HG02884 (cell line): ENCODE measurements at regions not wholly inside any gene's neighbourhood (a gene's known extent, or its start where the extent isn't known, plus 50 kb on each side); places are given as distances from the start of the nearest gene placed in this dataset.
A peak's percentile ranks its signal among the peaks of the same experiment; 100 is the strongest.

Experiments used
- ATAC-seq: cut with Tn5 transposase; IDR thresholded peaks from one replicate; pipeline ENCODE4 v1.9.1; 2021; ENCODE audit warnings: mild to moderate bottlenecking, moderate library complexity; ENCODE audit not compliant: unreplicated experiment

DNA sequence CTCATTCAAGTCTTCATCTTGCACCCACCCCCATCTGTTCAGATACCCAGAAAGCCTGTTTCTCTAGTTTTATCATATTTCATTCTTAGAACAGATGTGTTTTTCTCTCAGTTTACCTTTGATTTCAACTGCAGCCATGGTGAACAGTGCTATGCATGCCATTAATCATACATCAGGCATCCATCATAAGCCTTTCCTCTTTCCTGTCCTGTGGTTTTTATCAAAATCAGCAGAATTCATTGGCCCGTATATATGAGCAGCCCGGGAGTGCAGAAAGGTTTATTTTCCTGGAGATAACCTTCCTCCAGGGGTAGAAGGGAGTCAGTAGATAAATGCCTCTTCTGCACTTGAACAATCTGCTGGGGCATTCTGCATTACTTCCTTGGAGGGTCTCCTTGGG is 65.7 kb downstream of the IL21 start:
- ATAC-seq: no peak

DNA sequence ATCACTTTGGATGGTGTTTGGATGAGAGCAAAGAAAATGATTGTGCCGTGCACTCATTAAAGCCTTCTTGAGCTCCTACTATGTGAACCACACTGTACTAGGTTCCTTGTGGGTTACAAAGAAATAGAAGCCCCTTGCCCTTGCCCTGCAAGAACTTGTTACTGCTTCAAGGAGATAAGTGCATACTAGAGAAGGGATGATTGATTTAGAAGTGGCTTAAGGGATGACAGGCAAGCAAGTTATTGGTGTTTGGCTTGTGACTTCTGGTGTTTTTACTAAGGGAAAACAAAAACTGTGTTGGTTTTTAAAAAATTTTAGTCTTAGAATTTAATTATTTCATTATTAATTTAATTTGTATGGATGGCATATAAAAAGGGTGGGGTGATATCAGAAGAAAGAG is 67.4 kb downstream of the IL21 start:
- ATAC-seq: no peak

DNA sequence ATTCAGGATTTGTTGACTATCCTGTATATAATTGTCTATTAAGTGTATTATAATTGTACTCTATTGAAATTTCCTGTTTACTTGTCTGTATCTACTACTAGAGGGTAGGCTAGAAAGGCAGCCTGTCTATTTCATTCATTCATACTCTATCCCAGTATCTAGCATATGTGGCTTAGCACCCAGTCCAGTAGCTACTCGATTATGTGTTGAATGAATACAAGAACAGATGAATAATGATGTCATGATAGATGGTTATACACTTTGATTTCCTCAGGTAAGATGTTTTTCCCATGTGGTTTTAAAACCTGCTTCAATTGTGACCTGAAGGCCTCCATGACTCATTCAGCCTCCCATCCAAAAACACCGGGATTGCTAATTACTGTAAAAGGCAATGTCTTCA is 68.0 kb downstream of the IL21 start:
- no peak for ATAC-seq

DNA sequence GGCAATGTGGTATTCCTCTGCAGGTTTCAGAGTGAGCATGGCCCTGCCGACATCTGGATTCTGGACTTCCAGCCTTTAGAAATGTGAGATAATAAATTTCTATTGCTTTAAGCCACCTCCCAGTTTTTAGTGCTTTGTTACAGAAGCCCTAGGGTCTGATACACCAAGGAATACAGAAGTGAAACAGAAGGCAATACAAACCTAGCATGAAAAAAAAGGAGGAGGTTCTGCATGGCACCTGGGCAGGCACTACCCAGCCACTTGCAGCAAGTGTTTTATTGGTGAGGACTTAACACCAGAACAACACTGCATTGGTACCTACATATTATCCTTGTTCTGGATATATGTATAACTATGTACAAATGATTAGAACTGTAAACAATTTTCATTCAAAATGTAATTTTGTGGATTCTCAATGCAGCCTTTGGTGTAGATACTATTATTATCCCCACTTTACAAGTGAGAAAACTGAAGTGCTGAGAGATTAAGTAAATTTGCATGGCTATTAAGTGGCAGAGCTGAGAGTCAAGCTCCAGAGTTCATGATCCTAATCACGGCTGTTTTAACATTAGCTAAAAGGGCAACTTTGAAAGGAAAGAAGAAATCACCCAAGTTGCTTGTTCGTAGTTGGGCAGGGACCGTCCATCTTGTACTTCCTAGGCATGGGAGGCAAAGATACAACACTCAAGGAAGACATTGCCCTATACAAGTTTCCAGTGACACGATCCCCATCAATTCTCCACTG is 71.8 kb downstream of the IL21 start:
- no peak for ATAC-seq

DNA sequence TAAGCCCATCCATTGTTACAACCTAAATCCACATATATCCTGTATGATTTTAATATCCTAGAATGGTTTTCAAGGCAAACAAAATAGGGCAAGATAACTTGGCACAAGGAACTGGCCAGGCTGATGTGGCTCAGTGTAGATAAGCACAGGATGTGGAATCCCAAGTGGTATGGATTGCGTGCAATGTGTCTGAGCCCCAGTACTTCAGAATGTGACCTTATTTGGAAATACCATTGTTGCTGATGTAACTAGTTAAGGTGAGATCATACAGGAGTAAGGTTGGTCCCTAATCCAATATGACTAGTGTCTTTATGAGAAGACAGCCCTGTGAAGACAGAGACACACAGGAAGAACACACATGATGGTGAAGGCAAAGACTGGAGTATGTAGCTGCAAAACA is 72.4 kb downstream of the IL21 start:
- no peak for ATAC-seq

DNA sequence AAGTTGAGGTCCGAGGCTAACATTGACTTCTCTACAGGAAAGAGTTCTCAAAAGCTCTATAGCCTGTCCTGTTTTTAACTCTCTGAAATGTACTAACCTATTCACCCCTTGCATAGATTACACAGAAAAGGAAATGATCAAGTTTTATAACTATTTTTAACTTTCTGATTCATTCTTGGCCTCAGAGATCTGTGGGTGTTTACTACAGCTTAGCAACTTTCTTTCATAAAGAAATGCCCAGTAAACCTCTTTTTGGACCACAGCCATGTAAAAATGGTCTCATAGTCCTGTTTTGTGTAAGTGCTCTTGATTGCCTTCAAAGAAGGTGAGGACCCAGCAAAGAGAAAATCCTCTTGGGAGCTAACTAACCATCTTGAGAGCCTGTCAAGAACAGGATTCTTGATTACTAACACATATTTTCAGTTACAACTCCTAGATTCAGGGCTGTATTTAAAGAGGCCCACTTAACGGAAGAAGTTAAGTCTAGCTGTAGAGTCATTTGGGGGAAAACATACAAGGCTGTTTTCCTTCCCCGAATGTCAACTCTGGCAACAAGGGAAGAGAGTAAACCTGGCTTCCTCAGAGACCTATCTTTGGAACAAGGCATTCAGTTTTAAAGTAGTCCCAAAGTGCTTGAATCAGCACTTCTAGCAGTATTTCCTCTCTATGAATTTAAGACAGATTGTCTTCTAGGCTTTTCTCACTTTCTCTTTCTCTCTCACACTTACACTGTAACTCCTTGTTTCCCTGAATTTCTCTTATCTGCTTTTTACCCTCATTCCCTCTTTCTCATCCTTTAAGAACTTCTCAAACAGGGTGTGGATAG is 78.2 kb downstream of the IL21 start:
- ATAC-seq: peak; percentile 86

DNA sequence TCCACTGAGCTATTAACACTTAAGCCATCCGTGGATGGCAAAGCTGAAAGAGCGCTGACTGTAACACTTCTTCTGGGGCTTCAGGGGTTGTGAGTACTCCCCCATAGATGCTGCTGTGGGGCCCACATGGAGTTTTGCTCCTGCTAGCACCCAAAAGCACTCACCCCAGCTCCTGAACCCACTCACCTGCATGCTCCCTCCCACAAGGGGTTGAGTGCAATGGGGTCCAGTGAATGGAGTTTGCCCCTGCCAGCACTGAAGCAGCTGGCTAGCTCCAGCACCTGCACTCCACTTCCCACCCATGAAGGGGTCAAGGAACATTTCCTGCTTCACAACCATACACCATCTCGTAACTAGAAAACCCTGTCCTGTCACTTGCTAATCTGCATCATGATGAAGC is 78.9 kb downstream of the IL21 start:
- ATAC-seq: peak; percentile 9

DNA sequence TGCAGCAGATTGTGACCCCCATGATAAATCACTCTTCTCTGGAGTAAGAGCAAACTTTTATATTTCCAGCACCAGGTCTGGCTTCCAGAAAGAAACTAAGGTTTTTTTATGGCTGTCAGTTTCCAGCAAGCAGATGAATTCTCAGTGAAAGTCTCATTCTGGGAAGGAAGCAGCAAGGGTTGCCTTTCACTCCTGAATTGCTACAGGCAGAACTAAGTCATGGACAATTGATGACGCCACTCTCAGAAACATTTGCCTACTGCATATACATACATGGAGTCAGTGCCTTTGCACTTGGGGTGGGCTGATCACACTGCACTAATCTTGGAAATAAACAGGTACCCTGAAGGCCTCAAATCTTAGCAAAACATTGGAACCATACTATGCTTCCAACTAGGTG is 80.0 kb downstream of the IL21 start:
- ATAC-seq: no peak

DNA sequence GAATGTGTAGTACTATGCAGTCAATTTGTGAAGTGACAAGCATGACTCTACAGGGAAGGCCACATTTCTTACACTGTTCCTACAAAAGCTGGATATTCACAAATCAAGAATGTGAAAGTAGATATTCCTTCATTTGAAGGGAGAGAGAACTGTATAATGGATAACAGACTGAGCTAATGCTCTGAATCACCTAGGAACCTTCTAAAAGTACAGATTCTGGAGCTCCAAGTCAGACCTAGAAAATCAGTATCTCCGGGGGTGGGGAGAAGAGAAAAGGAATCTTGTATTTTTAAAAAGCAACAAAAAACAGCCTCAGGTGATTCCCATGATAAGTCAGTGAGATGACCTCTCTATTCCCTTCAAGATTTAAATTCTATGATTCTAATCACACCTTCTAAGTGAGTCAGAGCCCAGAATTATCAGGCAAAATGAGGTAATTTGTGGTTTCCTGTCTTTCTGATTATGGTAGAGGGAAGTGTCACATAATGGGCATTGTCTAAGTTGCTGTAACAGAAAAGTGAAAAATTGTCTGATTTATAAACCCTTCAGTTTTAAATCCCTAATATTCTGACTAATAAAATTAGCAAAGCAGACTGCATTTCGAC is 80.9 kb downstream of the IL21 start:
- ATAC-seq: no peak

DNA sequence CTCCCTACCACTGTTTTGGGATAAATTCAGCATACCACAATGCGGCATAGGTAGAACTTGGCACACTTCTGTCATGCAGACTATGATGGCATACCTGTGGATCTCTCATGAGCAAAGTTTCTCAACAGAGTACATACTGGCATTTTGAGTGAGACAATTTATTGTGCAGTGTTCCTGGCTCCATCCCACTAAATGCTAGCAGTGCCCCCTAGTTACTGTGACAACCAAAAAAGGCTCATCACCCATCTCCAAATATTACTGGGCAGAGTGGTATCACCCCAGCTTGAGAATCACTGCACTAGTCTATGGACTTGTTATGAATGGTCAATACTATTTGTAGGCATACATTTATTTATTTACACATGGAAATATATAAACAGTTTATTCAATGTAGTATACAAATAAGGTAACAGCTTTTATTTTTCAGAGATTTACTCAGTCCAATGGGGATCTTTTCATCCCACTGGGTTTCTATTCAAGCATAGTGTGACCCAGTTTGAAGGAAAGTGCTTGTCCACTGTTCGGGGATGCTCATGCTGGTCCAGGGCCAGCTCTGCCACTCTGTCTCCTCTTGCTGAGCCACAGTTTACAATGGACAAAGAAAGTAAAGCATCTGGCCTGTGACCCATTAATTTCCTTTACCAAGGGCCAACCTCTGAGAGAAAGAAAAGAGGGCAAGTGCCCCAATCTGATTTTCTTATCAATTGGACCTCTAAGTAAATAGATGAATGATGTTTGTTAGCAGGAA is 81.0 kb upstream of the IL2 start:
- no peak for ATAC-seq

DNA sequence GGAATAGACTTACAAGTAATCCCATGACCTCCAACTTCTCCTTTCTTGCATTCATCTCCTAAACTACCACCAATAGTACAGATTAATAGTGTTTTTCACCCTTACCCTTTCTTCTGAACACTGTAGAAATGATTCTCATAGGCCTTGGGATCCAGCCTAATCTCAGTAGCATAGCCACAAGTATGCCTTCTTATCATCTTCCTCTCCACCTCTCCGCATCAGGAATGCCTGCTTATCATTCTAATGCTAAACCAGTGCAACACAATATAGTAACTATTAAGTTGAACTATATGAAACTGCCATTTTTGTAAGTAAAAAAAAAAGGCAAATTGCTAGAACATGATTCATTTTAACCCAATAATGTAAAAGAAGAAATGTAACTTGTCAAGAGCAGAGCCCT is 79.5 kb upstream of the IL2 start:
- ATAC-seq: no peak

DNA sequence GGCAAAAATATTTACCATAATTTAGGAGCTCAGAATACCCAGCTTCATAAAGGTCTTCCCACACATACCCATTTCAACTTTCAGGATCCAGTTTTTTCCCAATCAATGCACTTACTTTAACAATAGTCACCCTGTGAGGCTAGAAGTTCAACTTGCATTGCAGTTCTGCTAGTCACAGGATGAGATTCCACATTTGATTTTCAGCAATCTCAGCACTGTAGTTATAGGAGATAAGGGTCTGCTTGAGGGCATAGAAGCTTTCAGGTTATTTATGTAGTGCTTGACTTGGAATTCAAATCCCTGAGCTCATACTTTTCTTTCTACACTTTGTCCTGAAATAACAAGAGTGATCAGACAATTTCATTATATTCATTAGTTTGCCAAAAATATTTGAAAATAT is 78.3 kb upstream of the IL2 start:
- ATAC-seq: no peak

DNA sequence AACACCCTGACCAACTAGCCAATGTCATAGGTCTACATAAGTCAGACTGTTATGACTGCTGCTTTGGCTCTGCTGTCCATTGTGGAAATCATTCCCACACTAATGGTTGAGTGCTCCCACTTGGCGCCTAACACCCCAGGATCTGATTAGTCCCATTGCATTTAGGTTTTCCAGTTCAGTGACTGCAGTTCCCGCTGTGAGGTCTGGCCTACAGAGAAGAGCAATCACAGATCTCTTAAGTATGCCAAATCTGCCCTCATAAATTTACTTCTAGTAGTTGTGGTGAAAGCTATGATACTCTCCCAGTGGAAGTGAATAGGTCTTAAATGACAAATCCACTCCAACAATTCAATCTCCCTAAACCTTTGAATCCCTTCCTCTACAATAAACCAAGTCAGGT is 77.3 kb upstream of the IL2 start:
- no peak for ATAC-seq

DNA sequence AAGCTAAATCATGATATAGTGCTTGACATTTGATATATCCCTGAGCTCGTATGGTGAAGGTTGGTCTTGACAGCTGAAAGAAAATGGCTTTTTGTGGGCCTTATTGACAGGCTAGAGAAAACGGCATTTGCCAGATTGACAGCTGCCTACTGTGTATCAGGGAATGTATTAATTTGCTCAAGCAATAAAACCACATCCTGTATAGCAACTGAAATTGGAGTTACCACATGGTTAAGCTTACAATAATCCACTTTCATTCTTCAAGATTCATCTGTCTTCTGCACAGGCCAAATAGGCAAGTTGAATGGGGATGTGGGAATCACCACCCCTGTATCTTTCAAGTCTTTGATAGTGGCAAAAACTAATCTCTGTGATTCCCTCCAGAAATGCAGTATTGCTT is 76.2 kb upstream of the IL2 start:
- ATAC-seq: no peak

DNA sequence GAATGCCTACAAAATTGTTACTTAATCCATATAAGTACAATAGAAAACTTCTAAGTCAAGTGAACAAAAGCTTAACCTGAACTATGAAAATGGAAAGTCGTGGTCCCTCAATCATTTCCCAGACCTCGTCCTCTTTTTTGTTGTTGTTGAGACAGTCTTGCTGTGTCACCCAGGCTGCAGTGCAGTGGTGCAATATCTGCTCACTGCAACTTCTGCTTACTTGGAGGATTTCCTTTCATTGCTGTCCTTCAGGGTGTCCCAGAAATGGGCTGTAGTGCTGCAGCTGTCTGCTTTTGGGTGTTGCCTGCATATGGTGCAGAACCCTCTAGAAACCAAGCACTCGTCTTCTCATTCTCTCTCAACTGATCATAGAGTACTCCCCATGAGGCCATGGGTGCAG is 75.0 kb upstream of the IL2 start:
- no peak for ATAC-seq

DNA sequence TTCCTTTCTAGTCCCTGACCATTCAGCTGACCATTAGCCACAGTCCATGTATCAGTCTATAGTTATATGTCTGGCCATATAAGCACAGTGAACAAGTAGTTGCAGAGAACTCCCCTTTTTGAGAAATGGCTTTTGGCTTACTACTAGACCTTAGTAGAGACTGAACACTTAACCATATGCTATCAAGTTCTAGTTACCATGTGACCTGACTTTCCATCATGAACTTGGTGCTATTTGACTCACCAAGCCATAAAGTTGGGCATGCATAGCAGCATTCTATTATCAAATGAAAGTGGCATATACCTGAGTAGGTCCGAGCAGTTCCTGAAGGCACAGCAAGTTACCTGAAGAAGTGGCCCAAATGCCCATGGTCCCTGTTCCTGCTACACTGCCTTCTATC is 74.5 kb upstream of the IL2 start:
- no peak for ATAC-seq

DNA sequence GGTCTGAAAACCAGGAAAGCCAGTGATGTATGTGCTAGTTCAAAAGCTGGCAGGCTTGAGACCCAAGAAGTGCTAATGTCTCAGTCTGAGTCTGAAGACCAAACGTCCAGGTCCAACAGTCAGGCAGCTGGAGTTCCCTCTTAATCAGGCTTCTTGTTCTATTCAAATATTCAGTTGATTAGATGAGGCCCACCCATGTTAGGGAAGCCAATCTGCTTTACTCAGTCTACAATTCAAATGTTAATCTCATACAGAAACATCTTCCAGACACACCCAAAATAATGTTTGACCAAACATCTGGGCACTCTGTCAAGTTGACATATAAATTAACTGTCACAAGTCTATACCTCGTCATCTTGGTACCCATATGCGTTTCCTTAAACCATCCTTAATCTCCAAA is 72.4 kb upstream of the IL2 start:
- ATAC-seq: no peak

DNA sequence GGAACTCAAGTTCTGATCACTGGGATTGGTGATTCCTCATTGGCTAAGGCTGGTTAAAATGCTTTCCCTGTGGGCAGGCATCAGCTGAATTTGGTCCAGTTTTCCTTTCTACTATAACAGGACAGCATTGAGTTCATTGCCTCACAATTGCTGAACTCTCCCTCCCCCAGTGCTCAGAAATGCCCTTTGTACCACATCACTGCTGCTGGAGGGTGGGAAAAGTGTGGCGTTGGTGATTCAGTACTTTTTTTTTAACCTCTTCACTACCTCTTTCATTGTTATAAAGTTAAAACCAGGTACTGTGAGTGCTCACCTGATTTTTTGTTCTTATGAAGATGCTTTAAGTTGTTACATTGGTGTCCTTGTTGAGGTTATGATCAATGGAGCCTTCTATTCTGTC is 69.3 kb upstream of the IL2 start:
- ATAC-seq: no peak

DNA sequence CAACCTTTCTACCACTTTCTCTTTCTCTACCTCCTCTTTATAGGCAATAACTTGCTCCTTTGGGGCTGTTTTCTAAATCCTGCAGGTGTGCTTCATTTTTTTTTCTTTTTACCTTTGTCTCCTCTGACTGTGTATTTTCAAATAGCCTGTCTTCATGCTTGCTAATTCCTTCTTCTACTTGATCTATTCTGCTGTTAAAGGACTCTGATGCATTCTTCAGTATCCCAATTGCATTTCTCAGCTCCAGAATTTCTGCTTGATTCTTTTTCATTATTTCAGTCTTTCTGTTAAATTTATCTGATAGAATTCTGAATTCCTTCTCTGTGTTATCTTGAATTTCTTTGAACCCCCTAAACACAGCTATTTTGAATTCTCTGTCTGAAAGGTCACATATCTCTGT is 67.7 kb upstream of the IL2 start:
- no peak for ATAC-seq

DNA sequence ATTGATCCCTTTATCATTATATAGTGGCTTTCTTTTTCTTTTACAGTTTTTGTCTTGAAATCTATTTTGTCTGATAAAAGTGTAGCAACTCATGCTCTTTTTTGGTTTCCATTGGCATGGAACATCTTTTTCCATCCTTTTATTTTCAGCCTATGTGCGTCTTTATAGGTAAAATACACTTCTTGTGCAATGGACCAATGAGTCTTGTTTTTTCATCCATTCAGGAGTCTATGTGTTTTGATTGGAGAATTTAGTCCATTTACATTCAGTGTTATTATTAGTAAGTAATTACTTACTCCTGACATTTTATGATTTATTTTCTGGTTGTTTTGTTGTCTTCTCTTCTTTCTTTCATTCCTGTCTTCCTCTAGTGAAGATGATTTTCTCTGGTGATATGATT is 66.4 kb upstream of the IL2 start:
- no peak for ATAC-seq

DNA sequence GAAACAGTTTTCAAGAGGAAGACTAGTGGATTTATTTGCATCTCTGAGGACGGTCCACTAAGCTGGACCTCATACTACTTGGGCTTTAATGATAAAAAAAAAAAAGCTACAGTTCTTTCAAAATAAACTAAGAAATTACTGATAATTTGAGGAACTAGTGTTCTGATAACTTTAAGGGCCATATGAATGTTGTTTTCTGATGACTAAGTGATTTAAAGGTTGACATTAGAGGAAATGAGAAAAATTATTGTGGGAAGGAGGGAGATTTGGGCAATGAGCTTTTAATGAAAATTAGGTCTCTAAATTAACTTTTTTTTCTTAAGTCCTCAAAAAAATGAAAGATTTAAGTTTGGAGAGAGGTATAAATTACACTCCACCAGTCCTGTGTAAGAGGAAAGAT is 60.8 kb upstream of the IL2 start:
- no peak for ATAC-seq

DNA sequence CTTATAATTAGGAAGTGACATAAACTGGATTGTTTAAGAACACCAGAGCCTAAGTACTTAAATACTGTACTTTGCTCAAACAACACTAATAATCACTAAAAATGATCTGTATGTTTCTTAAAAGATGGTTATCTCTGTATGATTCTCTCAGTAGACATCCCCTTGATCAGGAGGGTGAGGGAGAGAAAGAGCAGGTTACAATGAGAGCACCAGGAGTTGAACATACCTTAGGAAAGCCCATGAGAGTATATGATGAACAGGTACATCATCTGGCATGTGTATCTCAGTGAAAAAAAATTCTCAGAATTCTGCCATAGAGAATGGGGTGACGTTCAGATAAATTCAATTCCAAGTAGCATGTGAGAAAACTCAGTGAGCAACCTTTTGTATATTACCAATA is 59.9 kb upstream of the IL2 start:
- ATAC-seq: no peak
